NCI-H2029 (cell line): ENCODE measurements at regions not wholly inside any gene's neighbourhood (a gene's known extent, or its start where the extent isn't known, plus 50 kb on each side); places are given as distances from the start of the nearest gene placed in this dataset.

ENCODE experiments used
- DNase-seq: peaks from one replicate; lab custom pipeline; 2025; lab: John Stamatoyannopoulos, UW

DNA sequence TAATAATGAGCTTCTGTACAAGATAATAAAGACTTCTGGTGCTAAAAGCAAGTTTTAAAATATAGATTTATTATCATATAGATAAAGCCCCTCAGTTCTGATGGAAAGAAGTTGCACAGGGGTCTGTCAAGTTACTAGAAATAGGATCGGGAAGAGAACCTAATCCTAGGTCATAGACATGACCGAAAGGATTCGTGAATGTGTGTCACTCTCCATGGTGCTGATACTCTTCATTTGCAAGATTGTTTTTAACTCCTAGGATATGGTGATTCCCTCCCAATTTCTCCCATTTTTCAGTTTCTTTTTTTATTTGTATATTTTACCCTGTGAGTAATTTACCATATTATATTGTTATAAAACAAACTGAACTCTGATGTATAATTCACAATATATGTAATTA, 58.9 kb upstream of the CTNNA2 start:
- DNase-seq = no peak

- no peak for DNase-seq
These were observed 60.2 kb upstream of the CTNNA2 start for GRCh38 chr2:79452651-79453050.

- DNase-seq = no peak
These were observed 65.4 kb upstream of the CTNNA2 start for GRCh38 chr2:79447463-79447862.

- DNase-seq = no peak
These were observed 66.5 kb upstream of the CTNNA2 start for GRCh38 chr2:79446313-79446712.

DNA sequence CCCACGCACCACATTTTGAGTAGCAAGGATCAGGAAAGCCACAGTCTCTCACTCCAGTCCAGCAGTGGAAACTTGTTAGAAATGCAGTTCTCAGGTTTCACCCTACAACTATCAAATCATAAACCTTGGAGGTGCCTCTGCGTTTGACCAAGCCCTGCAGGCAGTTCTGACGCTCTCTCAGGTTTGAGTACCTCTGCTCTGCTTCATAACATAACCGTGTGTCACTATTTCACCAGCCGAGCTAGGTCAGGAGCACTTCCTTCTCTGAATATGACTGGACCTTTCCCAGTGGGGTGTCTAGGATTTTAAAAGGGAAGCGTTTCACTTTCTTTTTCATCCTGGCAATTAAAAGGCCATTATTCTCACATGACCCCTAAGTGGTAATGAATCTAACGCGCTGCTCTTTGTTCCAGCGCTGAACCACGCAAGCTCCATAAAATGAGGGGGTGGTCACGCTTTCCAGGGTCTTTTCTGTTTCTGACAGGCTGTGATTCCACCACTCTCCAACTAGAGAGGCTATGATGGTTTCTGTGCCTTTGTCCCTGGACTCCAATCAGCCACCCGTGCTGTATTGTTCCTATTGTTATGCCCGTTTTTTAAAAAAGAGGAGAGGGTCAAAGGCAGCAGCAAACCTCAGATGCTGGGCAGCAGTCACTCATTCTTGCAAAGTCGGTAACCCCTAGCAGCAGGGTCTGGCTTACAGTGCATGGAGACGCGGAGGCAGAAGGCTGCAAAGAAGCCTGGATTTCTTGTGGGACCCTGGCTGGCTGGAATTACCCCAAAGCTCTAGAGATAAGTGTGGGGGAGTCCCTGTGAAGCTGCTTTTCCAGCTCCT, 75.2 kb upstream of the CTNNA2 start:
- DNase-seq = no peak

DNA sequence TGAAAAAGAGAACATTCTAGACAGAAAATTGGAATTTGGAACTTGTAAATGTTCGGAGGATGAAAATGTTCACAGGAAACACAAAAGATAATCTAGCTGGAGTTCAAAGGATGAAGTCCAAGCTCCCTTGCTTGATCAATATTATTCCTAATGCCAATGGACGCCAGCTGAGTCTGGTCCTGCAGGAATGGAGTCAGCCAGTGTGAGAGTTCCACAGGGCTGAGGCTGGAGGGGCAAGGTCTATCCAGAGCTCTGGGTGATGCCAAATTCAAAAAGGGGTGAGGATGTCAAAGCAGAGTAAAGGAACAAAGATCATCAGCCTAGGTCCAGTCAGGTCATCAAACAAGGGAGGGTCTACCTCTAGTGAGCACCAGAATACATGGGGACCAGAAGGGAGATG, 78.5 kb upstream of the CTNNA2 start:
- DNase-seq = no peak

- no peak for DNase-seq
These were observed 80.1 kb upstream of the CTNNA2 start for GRCh38 chr2:79432731-79433146.

DNA sequence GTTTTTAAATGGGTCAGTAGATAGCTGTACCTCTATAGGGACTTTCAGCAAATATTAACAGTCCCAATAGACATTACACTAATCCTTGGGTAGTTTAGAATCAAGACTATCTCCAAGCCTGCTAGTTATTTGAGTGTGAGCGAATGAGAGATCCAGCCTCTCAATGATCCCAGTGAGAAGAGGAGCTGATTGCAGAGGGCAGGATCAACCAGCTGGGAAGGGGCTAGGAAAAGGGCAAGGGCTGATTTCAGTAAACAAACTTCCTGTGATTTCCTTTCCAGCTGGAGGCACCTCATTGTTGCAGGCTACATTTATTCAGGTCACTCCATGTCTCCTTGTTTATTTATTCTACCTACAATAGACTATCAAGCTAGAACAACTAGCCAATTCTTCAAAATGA, 84.1 kb upstream of the CTNNA2 start:
- DNase-seq = no peak

- DNase-seq = no peak
These were observed 98.2 kb upstream of the CTNNA2 start for GRCh38 chr2:79414690-79415089.

DNA sequence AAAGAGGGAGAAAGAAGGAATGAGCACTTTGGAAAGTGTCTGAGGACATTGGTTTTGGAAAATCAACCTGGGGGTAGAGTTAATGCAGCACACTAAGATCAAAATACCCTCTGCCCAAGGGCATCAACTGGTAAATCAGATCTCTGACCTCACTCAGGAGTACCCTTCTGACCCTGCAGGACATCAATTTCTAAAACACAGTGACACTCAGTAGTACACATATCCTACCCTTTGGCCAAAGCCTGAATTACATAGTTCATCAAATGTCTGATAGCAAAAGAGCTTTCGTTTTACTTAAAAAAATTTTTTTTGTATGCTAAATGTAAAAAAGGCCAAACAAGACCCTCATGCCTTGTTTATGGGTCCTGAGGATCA, 118.4 kb upstream of the CTNNA2 start:
- DNase-seq = no peak

DNA sequence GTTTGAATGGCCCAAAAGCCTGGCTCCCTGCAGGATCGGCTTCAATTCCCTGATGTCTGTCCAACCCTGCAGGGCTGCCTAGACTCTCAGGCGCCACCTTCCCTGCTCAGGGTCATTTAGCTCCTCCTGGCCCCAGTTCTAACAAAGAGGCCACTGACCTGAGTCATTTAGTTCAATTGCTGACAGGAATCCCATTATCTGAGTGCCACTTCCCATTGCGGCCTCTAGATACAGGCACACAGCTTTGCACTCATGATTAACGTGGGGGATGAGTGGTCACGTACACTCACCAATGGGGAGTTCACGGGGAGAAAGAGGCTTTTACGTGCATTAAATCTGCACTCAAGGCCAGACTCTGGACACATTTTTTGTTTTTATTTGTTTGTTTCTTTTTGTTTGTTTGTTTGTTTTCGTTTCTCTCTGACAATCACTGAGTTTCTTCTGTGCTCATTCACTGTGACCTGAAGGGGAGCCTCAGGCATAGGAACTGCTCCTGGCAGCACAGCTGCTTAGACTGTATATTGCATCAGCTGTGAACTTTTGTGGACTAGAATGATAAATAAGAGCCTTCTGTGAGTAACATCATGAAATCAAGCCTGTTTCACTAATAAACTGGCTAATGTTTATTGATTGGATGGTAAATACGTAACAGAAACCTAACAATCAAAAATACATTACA, 118.9 kb upstream of the CTNNA2 start:
- no peak for DNase-seq

DNA sequence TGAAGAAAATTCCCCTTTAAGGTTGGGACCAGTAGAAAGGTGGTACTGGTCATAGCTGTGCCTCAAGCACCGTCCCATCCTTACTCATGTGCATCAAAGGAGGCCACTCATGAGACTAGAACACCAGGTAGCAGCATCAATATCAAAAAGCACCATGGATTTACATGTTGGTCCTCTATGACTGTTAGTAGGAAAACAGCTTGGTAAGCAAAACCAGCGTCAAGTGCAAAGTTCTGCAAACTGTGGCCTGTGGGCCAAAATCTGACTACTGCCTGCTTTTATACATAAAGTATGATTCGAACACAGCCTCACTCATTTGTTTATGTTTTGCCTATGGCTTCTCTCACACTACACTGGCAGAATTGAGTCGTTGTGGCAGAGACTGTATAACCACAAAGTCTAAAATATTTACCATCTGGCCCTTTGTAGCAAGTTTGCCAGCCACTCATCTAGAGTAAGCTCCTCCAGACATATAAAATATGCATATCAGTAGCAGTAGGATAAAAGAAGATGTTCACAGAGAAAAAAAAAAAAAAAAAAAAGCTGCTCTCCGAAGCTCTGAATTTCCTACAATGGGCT, 119.7 kb upstream of the CTNNA2 start:
- no peak for DNase-seq

DNA sequence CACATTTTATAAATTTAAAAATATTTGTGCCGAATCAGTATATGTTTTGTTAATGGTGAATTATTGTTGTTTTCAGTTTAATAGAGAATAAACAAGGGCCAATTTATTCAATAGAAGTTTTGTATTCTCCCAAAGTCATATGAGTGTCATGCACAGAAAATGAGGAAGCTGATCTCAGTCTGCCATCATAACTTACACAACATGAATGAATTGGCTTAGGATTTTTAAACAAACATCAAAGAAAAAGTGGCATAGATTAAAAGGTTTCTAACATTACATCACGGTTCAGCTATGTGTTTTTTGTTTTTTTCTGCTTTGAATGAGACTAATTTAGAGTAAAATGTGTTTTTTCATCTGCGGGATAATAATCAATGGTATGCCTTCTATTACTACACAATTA, 123.4 kb upstream of the CTNNA2 start:
- DNase-seq = no peak

- DNase-seq = no peak
These were observed 124.8 kb upstream of the CTNNA2 start for GRCh38 chr2:79388024-79388423.

GRCh38 chr2:79387431-79387830, 125.4 kb upstream of the CTNNA2 start:
- no peak for DNase-seq

- DNase-seq = no peak
These were observed 129.2 kb upstream of the CTNNA2 start for GRCh38 chr2:79383681-79384080.

DNA sequence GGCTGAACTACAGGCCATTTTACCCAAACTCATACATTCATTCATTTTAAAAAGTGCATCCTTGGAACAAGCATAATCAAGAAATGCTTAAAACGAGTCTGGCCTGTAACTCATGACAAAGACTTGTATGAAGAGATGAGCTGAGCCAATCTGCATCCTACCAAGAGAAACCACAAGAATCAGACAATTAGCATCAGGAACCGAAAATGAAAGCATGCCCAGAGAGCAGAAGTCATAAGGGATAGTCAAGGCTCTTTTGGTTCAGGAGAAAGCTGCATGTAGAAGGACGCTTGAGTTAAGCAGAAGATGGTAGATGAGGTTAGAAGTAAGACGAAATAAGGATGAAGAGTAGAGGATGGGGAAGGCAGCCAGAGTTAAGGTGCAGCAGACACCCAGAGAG, 137.0 kb upstream of the CTNNA2 start:
- no peak for DNase-seq

DNA sequence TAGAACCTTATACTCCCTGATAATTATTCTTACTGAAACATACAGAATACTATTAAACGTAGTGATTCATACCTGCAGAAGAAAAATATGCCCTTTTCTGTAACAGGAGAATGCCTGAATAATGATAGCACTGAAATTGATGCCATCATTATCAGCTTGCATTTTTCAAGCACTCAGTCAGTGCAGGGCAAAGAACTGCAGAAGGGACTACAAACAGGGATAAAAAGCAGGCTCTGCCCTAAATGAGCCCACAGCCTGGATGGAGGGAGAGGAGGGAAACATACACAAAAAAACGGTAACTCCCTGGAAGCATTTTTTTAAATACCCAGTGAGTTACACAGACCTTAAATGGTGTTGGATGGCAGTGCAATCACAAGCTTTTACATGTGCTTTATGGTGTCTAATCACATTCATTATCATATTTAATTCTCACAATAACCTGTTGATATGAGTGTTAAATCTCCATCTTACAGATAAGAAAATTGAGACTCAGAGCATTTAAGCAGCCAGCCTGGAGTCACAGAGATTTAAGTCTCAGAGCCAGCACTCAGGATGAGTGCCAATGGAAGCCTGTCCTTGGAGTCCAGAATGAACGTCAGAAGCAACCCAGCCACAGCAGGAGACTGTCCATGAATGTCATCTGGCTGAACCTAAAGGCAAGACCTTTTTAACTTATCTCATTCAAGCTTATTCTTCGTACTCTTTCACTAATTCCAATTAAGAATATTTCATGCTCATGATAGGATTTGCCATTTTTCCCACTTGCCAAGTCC, 139.3 kb upstream of the CTNNA2 start:
- no peak for DNase-seq

GRCh38 chr2:79370976-79371538, 141.8 kb upstream of the CTNNA2 start:
- DNase-seq = no peak

- no peak for DNase-seq
These were observed 143.7 kb upstream of the CTNNA2 start for GRCh38 chr2:79369127-79369526.

DNA sequence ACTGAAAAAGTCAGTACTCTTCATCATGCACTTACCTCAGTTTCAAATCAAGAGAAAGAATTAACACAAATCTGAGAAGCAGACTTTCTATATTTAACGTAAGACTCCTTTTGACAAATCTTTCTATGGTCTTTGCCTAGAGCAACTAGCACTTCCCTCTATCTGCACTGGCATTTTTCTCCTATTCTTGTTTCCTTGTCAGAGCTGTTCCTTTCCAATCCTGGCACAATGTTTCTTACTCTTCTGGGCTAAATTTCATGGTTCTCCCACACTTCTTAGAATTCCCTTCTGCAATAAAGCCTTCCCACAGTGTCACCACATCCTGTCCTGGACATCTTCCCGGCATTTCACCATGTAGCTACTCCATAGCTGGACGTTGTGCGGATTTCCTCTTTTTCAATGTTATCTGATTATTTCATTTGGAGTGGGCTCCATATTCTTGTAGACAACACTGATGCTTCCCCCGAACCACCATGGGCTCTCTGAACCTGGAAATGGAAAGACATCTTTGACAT, 144.7 kb upstream of the CTNNA2 start:
- DNase-seq = no peak

- no peak for DNase-seq
These were observed 153.4 kb upstream of the CTNNA2 start for GRCh38 chr2:79359419-79359818.
